ENCODE measurements at regions not wholly inside any gene's neighbourhood (a gene's known extent, or its start where the extent isn't known, plus 50 kb on each side); places are given as distances from the start of the nearest gene placed in this dataset.

GRCh38 chr4:44912980-44913379 lies 186.6 kb upstream of the GNPDA2 start:
- H3K4me3 ChIP-seq = no peak overlapping the region
- DNase-seq = no peak
- no peaks in the 10 kb centered on the region for H3K36me3 ChIP-seq
- 16 to 29% (median 16%) methylated on average over 3 of the region's 3 CpGs for WGBS, 3 donors
- H3K4me1 ChIP-seq (ENCODE audit: insufficient read depth) = no peaks in the 10 kb centered on the region
- H3K27me3 ChIP-seq = no peaks in the 10 kb centered on the region
- TF ChIP-seq EP300 (IDR thresholded peaks at IDR 0.05) = no peak
- no peaks in the 10 kb centered on the region for H3K9me3 ChIP-seq
- intact Hi-C loops (cut with DNase I) = no loop called here
- H3K27ac ChIP-seq = no peak overlapping the region

GRCh38 chr4:44908565-44908964 lies 182.2 kb upstream of the GNPDA2 start:
- Histone ChIP-seq H3K9me3 (no peaks in the 10 kb centered on the region), H3K4me1 (ENCODE audit: insufficient read depth) (no peaks in the 10 kb centered on the region), H3K4me3 (no peak overlapping the region), H3K36me3 (no peaks in the 10 kb centered on the region), H3K27ac (no peak overlapping the region), H3K27me3 (no peaks in the 10 kb centered on the region)
- TF ChIP-seq POLR2A (IDR thresholded peaks at IDR 0.05) (no peak), EP300 (IDR thresholded peaks at IDR 0.05) (no peak), CTCF (IDR thresholded peaks at IDR 0.05) (no peak)
- 80 to 88% (median 83%) methylated on average over 1 of the region's 1 CpG for WGBS, 3 donors
- intact Hi-C loops (cut with DNase I) = no loop called here
- no peak for DNase-seq

- Histone ChIP-seq H3K4me3 (no peak overlapping the region), H3K9me3 (no peaks in the 10 kb centered on the region), H3K36me3 (no peaks in the 10 kb centered on the region), H3K27me3 (no peaks in the 10 kb centered on the region), H3K4me1 (ENCODE audit: insufficient read depth) (no peaks in the 10 kb centered on the region), H3K27ac (no peak overlapping the region)
- DNase-seq = no peak
- TF ChIP-seq POLR2A (IDR thresholded peaks at IDR 0.05) (no peak), EP300 (IDR thresholded peaks at IDR 0.05) (no peak), CTCF (IDR thresholded peaks at IDR 0.05) (no peak)
- intact Hi-C loops (cut with DNase I) = no loop called here
These were observed 145.9 kb upstream of the GNPDA2 start for GRCh38 chr4:44872246-44872645.

- no peak for TF ChIP-seq EP300 (IDR thresholded peaks at IDR 0.05)
- TF ChIP-seq POLR2A (IDR thresholded peaks at IDR 0.05) = no peak
- TF ChIP-seq CTCF (IDR thresholded peaks at IDR 0.05) = no peak
- no peak overlapping the region for H3K27ac ChIP-seq
- H3K36me3 ChIP-seq = no peaks in the 10 kb centered on the region
- H3K9me3 ChIP-seq = no peaks in the 10 kb centered on the region
- no peak overlapping the region for H3K4me3 ChIP-seq
- DNase-seq = no peak
- intact Hi-C loops (cut with DNase I) = no loop called here
- WGBS, 3 donors = 74 to 88% (median 75%) methylated on average over 4 of the region's 4 CpGs
- no peaks in the 10 kb centered on the region for H3K27me3 ChIP-seq
- H3K4me1 ChIP-seq (ENCODE audit: insufficient read depth) = no peaks in the 10 kb centered on the region
These were observed 144.8 kb upstream of the GNPDA2 start for GRCh38 chr4:44871133-44871532.

GRCh38 chr4:44869985-44870384 lies 143.6 kb upstream of the GNPDA2 start:
- no peak overlapping the region for H3K27ac ChIP-seq
- no peak for DNase-seq
- H3K9me3 ChIP-seq = no peaks in the 10 kb centered on the region
- no peaks in the 10 kb centered on the region for H3K4me1 ChIP-seq (ENCODE audit: insufficient read depth)
- no peak overlapping the region for H3K4me3 ChIP-seq
- H3K36me3 ChIP-seq = no peaks in the 10 kb centered on the region
- WGBS, 3 donors = 86 to 100% (median 86%) methylated on average over 2 of the region's 2 CpGs
- no peaks in the 10 kb centered on the region for H3K27me3 ChIP-seq
- no peak for TF ChIP-seq CTCF (IDR thresholded peaks at IDR 0.05)
- TF ChIP-seq EP300 (IDR thresholded peaks at IDR 0.05) = no peak
- TF ChIP-seq POLR2A (IDR thresholded peaks at IDR 0.05) = no peak
- intact Hi-C loops (cut with DNase I) = no loop called here
